GM18861 (cell line): ENCODE measurements at regions not wholly inside any gene's neighbourhood (a gene's known extent, or its start where the extent isn't known, plus 50 kb on each side); places are given as distances from the start of the nearest gene placed in this dataset.
"Not testable (repeated sequence)": the region's sequence is repeated elsewhere in the genome, so short reads cannot be mapped to it uniquely, and the experiment has no call there.

Experiments
- ATAC-seq: cut with Tn5 transposase; IDR thresholded peaks from one replicate; pipeline ENCODE4 v1.9.1; 2021; ENCODE audit not compliant: unreplicated experiment

DNA sequence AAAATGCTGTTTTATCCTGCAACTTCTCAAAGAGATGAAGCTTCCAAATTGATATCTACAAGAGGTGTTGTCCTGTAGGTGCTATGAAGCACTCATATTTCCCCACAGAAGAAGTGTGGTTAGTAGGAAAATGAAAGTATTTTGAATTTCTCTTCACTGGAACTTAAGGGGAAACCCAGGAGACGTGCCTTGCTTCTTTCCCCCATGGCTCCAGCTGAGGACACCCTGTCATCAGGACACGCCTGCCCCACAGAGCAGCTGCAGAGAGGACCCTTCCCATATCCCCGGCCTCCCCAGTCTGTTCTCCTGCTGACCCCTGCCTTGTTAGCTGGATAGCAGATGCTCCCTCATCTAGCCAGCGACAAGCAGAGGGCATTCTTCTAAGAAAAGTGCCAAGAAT lies 371.3 kb downstream of the COG6 start:
- ATAC-seq = no peak

DNA sequence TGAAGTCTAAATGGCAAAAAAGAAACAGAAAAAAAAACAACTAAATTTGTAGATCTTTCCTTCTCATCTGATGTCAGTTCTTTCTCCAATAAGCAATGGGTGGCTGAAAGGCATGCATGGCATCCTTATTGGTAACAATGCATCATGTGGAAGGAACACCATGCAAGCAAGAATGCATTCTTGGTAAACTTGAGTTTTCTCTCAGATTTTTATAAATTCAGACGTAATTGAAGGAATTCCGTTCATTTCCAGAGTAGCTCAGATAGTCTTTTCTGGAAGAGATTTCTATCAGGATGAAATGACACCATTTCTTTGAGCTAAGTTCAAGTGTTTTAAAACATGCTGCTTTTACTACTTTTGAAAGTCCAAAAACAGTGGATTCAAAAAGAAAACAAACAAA lies 373.0 kb downstream of the COG6 start:
- ATAC-seq = no peak

DNA sequence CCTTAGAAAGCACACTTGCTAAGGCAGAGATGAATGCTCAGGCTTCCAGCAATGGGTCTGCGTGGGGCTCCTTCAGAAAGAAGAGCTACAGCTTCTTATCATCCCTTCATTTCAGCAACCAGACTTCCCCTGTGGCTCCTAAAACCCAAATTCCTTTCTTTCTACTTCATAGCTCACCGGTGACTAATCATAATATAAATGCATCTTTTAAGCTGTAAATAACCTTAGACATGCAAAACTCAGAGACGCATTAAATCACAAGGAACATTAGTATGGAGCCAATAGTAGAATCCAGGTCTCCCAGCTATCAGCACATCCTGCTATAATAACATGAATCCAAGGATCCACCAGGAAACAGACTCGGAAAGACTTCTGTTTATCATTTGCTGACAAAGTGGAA lies 375.6 kb downstream of the COG6 start:
- no peak for ATAC-seq

DNA sequence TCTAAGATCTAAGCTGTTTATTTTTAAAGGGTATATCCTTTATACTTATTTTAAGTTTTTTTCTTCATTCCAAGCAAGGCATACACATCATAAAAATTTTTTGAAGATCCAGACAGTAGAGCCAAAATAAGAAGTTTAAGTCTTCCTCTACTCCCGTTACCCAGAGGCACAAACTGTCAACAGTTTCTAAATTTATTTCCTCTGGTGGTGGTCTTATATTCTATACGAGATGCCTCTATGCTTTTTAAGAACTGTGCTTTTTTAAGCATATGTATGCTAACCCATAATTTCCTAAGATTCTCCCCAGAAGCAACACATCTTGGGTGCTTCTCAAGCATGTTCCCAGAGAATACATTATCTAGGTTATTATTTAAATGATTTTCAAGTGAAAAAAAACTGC lies 383.6 kb downstream of the COG6 start:
- no peak for ATAC-seq

DNA sequence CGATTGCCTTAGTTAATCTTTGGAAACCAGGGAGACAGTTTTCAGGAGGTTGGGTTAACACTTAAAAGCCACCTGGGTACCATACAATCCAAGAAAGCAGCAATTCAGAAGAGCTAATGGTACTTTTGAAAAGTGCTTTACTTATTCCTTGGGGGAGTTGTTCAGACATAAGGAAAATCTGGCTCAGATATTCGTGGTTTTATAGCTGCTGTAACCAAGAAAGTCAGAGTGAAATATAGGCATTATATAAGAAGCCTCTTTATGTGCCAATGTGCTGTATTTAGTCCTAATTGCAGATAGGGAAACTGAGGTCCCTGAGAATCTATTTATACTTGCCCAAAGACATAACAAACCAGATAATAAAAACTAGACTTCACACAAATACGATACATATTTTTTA lies 387.5 kb downstream of the COG6 start:
- no peak for ATAC-seq

DNA sequence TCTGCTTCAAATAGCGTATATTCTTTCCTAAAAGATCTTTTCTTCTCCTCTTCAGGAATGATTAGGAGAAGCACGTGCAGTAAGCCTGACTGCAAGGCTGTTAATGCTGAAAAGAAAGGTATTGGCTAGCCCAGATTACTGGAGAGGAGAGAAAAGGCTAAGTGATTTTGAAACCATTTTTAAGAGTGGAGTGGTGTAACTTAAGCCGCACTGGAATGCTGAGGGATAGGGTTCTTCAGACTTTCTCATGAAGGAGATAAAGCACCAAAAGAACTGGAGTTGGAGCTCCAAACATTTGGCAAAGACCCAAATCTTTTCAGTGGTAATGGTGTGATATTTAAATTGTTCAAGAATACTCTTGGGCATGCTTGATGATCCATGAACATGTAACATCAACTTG lies 388.3 kb downstream of the COG6 start:
- no peak for ATAC-seq

DNA sequence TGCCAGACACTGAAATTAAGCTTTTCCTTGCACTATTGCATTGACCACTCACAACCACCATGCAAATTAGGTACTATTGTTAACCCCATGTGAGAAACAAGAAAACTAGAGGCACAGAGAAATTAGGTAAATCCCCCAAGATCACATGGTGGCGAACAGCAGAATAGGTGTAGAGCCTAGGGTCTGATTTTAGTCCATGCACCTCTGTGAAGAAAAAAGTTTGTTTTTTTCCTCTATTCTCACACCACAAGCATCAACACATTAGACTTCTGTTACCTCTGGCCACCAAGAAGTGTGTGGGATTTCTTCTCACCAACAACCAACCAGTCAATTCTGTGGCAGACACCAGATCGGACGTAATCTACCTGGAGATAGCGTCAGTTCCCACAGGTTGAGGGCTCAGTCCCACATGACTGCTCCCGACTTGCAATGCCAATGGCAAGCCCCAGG lies 391.9 kb downstream of the COG6 start:
- ATAC-seq = peak; percentile 94

DNA sequence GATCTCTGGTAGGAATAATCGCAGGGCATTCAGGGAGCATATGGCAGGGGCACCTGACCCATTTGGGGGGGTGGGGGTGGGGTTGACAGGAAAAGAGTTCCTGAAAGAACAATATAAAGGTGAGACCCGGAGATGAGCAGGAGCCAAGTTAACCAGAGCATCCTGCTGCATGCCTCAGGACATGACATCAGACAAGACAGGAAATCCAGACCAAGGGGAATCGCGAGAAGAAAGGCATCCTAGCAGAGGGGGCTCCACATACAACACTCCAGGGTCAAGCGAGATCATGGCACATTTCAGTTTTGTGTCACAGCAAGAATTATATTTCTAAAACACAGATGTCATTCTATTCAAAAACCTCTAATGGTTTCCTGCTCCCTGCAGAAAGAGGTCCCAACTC lies 393.1 kb downstream of the COG6 start:
- no peak for ATAC-seq

DNA sequence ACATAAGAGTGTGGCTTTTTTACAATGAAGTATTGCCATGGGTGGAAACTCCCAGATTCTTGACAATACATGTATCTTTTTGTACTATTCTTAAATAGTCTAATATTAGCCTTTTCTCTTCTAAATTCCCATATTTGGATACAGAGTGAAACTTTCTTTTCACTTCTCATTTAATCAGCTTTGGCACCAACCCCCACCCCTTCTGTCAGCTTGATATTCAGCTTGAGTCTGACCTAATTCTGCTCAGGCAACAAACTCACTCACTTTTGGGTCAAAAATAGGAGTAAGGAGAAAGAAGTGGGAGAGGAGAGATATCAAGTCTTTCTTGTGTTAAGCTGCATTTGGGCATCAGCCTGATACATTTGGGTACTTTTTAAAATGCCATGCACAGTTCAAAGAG lies 397.5 kb downstream of the COG6 start:
- ATAC-seq = no peak

DNA sequence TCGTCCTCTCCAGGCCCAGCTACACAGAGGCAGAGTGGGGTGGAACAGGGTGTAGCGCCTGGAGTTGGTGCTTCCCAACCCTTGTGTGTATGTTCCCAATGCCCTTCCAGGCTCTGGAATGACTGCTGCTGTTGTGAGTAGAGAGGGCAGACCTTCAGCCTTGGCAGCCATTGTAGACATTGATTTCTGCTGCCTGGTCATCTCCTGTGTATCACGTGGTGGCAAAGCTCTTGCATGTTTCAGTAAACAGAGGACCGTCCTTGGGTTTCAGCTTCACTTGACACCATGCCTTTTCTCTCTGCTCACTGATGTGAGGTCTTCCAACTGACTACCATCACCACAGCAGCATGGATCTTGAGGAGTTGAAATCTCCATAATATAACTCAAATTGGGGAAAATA lies 397.9 kb downstream of the COG6 start:
- ATAC-seq = no peak

DNA sequence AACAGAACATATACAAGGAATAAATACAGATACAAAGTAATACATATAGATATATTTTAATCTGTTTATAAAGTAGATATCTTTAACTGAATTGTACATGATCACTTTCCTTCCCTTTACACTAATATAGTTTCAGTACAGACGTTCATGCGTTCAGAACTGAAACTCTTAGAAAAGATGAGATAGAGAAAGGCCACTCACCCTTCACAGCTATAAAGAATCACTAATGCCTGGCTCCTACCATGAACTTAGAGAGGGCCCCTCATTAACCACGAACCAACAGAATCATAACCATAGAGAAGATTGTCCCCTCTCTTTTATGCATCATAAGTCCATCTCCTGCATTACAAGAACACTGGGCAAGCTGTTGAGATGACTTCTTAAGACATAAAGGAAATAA lies 399.0 kb downstream of the COG6 start:
- not testable (repeated sequence) for ATAC-seq

DNA sequence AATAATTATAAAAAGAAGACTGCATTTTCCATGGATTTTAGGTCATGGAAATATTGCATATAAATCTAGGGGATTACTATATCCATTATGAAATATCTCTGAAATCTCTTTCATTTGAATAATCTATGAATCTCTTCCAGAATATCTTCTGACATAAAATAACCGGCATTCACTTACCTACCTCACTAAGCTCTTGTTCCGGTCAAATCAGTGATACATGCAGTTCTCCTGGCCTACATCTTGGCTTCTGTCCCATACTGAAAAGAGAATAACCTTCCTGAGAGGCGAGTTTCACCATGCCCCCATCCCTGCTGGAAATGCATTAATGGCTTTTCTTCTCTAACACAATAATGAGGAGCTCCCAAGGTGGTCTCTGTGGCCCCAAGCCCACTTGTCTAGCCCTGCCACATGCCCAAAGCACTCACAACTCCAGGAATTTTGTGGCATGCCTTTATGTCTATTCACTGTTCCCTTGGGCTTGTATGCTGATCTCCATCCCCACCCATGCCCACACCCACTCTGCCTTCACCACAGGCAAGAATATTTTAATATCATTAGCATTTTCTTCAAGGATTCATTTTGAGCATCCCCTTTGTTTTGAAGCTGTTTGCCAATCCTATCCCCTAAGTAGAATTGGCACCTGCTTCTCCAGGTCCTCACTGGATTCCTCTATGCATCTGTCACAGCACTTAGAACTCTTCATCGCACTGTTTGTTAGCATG lies 401.6 kb downstream of the COG6 start:
- ATAC-seq = no peak

DNA sequence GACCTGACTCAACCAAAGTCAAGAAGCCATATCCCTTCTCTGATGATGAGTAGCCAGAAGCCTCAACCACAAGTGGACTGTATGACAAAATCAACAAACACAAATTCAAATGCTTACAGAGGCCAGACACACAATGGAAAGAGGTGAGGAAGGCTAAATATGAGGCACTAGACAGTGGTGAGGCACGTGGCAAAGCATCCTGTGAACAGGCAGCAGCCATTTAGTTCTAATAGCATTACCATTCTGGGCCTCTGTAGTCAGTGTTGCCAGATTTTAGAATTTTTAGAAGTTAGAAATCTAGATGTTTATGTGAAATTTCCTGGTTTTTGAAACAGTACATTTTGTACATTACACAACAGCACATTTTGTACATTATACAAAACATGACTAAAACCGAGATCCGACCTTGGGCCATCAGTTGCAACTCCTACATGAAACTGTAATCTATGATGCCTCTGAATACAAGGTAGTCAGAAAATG lies 403.3 kb downstream of the COG6 start:
- no peak for ATAC-seq

DNA sequence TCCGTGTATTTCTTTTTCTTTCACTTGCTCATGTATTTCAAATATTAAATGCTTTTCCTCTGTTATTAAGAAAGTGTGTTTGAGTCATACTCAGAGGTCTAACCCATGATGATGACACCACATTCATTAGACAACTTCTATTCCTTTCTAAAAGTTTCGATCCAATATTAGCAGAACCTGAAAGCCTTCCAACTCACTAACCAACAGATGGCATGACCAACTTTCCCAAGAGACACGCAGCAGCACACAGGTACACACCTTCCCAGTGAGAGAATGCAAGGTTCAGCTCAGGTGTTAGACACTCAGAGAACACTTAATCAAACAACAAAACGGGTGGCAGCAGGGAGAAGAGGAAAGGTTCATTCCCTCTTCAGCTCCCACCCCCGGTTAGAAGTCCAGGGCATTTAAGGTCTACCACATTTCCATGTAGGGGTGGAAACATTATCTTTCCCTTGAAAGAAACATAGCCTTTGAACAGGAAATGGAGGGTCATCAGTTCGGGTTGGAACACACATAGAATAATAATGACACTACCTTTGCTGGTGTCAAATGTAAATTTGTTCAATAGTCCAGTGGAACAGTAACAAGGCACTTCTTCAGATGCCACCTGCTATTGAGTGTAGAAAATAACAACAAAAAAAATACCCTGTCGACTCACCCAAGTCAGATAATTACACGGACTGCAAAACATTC lies 404.2 kb downstream of the COG6 start:
- no peak for ATAC-seq

DNA sequence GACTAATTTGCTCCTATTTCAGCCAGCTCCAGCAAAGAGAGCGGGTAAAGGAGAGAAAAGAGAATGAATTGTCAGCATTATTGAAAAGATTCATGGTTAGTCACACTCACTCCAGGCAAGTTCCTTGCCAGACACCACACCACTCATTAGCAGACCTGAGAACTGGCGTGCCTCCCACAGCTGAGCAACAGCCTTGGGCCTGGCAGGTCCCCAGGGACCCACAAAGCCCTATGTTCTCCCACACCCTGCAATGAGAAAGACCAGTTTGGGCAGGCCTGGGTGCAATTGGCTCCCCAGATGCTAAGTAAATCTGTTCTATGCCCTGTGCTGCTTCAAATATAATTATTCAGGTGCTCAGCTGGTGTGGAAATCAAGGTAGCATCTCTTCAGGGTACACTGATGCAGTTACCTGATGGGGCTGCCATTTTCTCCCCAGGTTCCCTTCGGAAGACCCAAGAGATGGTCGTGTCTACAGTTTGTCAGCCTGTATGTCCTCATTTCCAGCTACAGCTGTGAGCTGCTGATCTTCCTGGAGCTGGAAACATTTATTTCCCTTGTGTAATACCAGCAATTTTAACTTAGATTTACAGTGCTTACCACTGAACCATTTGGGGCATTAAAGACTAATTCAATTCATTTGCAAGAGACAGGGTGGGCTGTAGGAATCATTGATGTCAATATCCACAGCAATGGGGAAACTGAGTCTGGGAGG lies 405.0 kb downstream of the COG6 start:
- peak; percentile 72 for ATAC-seq

DNA sequence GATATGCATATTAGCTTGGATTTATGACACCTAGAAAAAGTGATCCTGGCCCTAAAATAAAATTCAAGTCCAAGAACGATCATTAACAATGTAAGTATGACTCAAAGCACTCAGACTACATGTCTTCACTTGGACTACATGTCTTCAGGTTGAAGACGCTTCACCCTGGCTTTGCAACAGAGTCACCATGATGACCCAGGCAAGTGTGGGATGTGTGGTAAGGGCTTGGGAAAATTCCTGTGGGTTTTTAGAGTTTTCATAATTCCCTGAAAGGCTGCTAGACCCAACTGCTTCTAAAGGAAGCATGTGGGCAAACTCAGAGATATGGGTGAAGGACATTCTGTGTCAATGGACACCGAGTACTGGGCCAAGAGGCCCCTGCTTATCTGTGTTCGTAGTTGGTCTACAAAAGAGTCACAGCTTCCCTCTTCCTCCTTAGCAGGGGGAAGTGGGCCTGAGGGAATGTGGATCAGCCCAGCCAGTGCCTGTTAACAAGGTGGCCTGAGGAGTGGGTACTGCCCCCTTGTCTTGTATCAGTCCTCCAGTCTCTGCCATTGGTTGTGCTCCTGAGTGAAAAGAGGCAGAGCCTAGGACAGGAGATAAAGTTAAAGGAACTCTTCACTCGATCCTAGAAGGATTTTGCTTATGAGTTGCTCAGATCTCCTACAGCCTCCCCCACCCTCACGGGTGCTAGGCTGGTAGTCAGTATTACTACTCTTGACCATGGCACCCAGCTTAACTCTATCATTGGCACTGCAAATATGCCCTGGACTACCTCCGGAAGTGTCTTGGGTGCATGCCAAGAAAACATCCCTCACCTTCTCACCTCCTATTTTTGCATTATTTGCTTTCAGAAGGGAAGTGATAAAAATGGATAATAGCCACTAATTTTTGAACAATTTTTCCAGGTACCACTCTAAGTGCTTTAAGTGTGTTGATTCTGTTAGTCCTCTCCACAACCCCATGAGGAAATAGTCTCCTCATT lies 406.3 kb downstream of the COG6 start:
- ATAC-seq = no peak

DNA sequence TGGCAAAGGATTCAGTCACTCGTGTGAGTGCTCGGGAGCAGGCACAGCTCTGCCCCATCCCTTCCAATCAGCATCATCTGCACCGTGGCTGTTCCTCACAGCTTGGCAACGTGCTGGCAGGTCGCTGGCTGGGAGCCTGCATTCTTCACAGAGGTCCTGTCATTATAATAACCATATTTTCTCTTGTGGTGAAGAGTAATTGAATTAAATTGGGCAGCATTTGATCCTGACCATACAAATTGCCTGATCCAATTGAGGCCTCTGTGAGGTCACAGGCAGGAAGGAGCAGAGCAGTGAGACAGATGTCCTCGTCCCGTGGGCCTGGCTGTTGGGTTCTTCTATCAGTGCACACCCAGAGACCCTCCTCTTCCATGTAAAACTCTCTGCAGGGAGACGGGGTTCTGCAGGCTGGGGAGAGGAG lies 407.8 kb downstream of the COG6 start:
- no peak for ATAC-seq

DNA sequence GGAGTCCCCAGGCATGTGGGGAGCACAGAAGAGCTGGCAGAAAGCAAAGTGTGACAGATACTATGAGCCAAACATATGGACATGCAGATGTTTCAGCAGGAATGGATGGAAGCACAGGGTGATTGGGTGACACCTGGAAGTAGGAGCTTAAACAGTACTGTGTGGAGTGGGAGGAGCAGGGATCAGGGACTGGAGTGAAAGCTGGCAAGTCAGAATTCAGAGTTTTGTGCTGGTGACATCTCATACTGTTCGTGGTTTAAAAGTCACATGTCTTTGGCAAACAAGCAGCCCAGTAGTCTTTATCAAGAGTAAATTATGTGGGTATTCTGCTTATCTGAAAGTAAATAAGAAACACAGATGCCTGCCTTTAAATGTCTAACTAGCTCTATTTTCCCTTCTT lies 408.2 kb downstream of the COG6 start:
- ATAC-seq = no peak

DNA sequence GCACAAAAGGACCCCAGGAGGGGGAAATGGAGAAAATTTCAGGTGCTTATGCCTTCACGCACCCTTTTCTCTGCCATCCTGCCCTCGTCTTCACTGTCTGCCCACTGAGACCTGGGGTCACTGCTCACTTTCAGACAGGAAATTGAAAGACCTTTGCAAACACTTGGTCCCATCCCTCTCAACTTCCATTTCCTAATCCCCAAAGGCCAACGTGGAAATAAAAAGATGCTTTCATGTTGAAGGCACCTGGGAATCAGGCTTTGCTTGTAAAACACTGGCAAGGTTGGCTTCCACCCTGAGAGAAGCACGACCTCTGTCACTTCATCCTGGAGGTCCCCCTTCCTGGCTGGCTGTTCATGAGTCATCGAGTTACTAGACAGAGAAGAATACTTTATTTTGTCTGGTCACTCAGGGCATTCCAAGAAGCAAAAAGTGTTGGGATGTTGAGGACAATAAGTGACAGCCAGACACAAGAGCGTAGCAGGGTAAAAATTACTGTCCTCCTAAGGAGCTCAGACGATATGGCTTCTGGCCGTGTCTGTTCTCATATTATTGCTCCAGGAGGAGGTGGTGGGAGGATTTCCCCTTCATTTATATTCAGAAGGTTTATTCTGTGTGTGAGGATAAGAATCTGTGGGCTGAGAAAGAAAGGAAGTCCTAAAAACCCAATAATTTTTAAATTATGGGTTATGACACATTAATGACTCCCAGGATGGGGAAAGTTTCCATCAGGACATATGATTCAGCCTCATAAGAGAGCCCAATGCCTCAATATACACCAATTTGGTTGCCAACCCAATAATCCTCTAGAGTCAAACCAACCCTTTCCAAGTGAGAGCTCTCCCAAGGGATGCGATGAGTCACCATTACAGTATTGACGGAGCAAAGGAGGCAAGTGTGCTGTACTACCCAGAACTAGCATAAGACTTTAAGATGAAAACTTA lies 409.0 kb downstream of the COG6 start:
- ATAC-seq = no peak
